ENCODE measurements at regions not wholly inside any gene's neighbourhood (a gene's known extent, or its start where the extent isn't known, plus 50 kb on each side); places are given as distances from the start of the nearest gene placed in this dataset.

- TF ChIP-seq, protein P1, sequence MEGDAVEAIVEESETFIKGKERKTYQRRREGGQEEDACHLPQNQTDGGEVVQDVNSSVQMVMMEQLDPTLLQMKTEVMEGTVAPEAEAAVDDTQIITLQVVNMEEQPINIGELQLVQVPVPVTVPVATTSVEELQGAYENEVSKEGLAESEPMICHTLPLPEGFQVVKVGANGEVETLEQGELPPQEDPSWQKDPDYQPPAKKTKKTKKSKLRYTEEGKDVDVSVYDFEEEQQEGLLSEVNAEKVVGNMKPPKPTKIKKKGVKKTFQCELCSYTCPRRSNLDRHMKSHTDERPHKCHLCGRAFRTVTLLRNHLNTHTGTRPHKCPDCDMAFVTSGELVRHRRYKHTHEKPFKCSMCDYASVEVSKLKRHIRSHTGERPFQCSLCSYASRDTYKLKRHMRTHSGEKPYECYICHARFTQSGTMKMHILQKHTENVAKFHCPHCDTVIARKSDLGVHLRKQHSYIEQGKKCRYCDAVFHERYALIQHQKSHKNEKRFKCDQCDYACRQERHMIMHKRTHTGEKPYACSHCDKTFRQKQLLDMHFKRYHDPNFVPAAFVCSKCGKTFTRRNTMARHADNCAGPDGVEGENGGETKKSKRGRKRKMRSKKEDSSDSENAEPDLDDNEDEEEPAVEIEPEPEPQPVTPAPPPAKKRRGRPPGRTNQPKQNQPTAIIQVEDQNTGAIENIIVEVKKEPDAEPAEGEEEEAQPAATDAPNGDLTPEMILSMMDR (IDR thresholded peaks at IDR 0.05; ENCODE audit: low read depth, low read length, poor library complexity, severe bottlenecking) = no peak
- no peak for TF ChIP-seq EZH2phosphoT487 (IDR thresholded peaks at IDR 0.05; ENCODE audit: borderline replicate concordance, low read length)
Observed at GRCh38 chr1:78718566-78718965, 68.9 kb downstream of the IFI44 start.
